Epidermal melanocyte (primary cell): ENCODE measurements at regions not wholly inside any gene's neighbourhood (a gene's known extent, or its start where the extent isn't known, plus 50 kb on each side); places are given as distances from the start of the nearest gene placed in this dataset.

Experiments used
- DNase-seq: peaks from one replicate; pipeline ENCODE4 v3.0.0; 2011; ENCODE audit warnings: low spot score; ENCODE audit not compliant: insufficient read length

DNA sequence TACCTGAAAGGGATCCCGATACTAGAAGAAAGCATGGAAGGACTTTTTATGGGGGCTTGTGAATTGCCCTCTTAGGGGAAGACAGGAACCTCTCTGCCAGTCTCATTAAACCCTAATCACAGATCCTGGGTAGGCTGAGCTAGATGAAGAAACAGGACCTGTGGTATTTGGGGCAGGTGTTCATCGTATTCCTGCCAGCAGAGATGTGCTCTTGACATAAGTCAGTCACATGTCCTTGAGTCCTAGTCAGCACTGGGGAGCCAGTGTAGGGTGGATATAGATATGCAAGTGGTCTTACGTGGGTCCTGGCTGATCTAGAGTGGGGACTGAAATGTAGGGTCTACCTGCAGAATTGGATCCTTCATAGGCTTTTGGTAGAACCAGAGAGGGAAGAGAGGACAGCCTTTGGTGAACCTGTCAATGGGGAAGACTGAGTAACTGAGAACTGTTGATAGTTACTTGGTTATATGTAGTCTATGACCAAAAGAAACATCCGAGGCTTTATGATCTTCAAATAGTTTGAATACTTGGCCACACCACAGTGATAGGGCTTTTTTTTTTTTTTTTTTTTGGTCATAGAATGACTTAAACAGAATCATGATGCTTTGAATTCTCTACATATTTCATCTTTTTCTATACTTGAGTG is 63.5 kb upstream of the WDR1 start:
- DNase-seq, result no peak

DNA sequence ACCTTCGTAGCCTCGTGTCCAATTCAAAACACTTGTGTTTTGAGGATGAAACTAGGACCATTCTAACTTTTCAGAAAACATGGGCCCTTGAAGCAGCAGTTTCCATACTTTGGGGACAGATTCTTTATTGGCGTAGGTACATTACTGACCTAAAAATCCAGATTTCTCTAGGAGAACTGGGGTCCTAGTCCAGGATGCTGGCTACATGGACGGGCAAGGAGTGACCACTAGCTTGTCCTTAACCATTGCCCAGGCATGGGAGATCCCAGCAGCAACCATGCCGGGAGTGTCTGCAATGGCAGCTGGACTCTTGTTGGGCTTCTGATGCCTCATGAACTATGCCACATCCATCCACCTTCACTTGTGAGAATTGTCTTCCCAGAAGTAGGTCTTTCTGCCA is 62.2 kb upstream of the WDR1 start:
- DNase-seq, result no peak

DNA sequence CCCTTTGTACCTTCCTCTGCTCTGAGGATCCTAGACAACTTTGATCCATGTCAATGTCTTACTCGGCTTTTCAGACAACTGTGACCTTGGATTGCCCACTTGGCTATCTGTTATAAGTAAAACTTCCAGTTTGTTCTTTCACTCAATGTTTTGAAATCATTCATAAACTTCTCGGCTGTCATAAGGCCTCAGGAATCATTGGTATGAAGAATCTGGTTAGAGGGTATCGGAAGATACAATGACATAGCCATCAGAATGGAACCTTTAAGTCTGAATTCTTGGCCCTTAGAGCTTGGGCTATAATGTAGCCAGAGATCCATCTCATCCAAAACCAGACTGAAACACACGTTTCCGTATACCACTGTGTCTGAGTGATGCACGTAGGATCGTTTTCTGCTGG is 59.0 kb upstream of the WDR1 start:
- no peak for DNase-seq

DNA sequence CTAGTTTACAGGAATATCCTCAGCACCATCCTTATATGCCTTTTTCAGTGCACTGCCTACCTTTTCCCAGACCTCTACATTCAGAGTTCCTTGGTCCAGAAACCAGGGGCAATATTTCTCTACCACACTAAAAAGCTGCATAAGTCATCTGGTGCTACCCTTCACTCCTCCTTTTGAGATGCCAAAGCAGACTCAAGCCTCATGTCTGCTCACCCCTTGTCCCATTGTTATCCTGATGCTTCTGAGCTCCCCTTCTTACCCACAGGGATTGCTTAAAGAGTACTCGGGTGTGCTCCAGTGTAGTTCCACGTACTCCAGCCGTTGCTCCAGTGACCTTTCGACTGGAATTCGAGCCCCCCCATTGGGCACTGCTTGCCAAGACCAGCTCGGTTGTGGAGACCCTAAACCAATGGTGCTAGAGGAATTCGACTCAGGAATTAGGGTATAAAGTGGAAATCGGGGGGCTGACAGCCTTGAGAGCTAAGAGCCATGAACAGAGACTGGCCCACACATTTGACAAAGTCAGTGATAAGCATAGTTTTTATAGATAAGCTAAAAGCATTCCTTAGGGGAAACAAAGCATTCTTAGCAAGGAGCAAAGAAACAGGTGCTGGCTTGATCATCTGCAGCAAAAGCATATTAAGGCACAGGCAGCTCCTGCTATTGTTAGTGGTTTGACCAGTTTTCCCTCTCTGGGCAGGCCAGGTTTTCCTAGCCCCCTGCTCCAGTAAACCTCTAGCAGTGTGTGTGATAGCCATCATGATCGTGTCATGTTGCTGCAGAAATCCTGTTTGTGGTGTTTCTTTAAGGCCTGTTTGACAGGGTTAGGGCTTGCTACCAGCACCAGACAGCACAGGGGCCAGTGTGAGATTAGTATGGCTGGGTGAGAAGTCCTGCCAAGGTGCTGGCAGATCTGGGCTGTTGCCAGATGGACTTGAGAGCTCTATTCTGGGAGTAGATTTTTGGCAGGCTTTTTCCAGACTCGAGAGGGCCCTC is 57.5 kb upstream of the WDR1 start:
- DNase-seq, result no peak

GRCh38 chr4:10173037-10173753 is 56.6 kb upstream of the WDR1 start:
- no peak for DNase-seq

DNA sequence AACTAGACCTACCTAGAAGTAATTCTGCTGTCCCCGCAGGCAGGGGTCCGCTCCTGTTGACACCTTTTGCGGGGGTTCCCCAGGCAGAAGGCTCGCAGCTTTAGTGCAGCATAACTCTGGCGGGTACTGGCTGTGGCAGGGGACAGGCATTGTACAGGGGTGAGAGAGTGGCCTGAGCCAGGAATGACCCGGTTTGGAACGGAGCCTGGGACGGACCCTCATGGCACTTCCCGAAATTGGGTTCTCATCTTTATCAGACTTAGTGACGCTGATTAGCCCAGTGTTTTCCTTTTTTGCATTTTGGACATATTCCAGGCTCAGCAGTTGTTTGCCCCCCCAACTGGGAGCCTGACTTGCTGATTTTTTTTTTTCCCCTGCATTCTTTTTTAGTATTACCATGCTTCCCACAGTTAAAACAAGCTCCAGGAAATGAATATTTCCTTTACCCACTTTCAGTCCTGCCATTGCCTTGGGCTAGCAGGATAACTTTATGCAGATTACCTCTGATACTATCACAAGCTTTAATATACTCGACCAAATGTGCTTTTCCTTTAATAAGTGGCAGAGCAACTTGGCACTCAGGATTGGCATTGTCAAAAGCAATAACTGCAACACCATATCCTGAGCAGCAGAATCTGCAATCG is 55.8 kb upstream of the WDR1 start:
- no peak for DNase-seq

- DNase-seq, result no peak
Measured at GRCh38 chr4:10171055-10171454, 54.5 kb upstream of the WDR1 start.

DNA sequence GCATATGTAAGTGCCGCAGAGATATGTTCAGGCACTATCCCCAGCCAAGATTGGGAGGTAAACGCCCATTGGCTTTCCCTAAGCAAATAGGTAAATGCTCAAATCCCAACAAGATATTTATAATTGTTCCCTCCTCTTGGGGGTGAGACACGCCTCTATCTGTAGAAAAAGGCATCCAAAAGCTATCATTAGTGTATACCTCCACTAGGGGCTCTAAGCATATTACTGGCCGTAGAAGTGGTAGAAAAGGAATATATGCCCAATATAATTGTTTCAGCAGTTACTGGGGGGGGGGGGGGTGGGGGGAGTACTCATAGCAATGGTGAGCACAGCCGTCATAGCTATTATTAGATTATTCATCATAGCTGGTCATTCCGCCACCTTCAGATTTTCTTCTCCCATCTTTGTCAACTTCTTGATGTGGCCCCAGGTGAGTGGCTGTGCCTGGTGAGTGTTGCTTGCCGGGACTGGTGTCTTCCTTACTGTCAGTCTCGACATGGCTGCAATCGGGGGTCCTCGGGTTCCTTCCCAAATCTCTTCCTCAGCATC is 53.3 kb upstream of the WDR1 start:
- no peak for DNase-seq

DNA sequence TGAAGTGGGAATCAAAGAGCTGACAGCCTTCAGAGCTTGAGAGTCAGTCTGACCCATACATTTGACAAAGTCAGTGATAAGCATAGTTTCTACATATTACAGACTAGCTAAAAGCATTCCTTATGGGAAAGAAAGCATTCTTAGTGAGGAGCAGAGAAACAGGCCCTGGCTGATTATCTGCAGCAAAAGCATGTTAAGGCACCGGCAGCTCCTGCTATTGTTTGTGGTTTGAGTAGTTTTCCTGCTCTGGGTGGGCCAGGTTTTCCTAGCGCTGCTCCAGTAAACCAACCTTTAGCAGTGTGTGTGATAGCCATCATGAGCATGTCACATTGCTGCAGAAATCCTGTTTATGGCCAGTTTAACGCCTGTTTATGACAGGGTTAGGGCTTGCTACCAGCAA is 51.6 kb upstream of the WDR1 start:
- DNase-seq, result no peak

- no peak for DNase-seq
Measured at GRCh38 chr4:10167201-10167600, 50.6 kb upstream of the WDR1 start.
